GM19328 (cell line): ENCODE measurements at regions not wholly inside any gene's neighbourhood (a gene's known extent, or its start where the extent isn't known, plus 50 kb on each side); places are given as distances from the start of the nearest gene placed in this dataset.
"Not testable (repeated sequence)": the region's sequence is repeated elsewhere in the genome, so short reads cannot be mapped to it uniquely, and the experiment has no call there.

Source experiments
- ATAC-seq: cut with Tn5 transposase; IDR thresholded peaks from one replicate; pipeline ENCODE4 v1.9.1; 2021; ENCODE audit warnings: mild to moderate bottlenecking, moderate library complexity; ENCODE audit not compliant: unreplicated experiment

GRCh38 chr6:44001318-44002066, 125.8 kb downstream of the MRPL14 start:
- ATAC-seq: no peak

- no peak for ATAC-seq
Measured at GRCh38 chr6:44000164-44000842, 126.9 kb downstream of the MRPL14 start.

GRCh38 chr6:43999628-44000027, 127.6 kb downstream of the MRPL14 start:
- ATAC-seq: no peak

- not testable (repeated sequence) for ATAC-seq
Measured at GRCh38 chr6:43998592-43999243, 128.5 kb downstream of the MRPL14 start.

- ATAC-seq: not testable (repeated sequence)
Measured at GRCh38 chr6:43997990-43998585, 129.2 kb downstream of the MRPL14 start.

DNA sequence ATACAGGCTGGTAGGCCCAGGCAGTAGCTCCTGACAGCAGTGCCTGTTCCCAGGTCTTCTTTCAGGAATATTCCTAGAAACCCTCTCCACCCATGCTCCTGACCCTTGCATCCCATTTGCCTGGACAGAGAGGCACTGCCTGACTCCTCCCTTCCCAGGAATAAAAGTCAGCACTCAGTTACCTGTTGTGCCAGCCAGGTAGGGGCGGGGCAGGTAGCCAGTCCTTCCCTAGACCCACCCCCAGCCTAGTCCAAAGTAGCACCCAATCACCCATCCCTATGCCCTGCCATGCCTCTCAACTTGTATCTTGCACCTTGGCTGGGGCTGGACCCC, 129.9 kb downstream of the MRPL14 start:
- no peak for ATAC-seq

DNA sequence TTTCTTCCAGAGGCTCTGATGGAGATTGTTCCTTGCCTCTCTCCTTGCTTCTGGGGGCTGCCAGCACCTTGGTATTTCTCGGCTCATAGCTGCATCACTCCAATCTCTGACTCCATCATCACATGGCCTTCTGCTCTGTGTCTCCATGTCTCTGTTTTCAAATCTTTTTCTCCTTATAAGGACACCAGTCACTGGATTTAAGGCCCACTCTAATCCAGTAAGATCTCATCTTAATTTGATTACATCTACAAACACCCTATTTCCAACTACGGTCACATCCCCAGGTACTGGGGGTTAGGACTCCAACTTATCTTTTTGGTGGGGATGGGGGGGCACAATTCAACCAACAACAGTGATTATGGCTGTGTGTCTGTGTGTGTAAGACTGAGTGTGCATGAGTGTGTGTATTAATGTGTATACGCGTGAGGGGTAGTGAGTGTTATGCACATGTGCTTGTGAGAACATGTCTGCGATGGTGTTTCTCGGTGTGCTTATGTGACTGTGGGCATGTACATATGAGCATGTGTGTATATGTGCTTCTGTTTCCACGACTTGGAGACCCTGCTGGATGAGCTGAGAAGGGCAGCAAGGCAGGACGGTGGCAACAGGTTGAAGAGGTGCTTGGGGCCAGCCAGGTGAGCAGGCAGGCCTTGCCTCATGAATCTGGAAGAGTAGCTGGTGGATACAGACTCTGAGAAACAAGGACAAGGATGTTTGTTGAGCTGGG, 130.5 kb downstream of the MRPL14 start:
- ATAC-seq: no peak

DNA sequence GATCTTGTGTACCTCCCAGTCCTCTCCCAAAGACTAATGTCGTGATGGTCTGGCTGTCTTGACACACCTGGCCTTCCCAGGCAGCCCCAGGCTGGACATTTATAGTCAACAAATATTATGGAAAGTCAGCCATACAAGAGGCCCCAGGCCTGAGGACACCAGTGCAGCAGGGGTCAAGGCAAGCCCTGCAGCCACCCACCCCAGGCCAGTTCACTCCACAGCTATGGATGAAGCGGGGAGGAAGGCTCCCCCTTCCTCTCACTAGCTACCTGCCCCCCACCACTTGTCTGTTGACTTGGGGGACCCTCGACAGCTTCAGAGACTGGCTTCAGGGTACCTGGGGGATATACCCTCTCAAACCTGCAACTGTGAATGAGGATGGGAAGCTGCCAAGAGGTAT, 132.1 kb downstream of the MRPL14 start:
- ATAC-seq: no peak

- ATAC-seq: no peak
Measured at GRCh38 chr6:43993881-43994523, 133.2 kb downstream of the MRPL14 start.

DNA sequence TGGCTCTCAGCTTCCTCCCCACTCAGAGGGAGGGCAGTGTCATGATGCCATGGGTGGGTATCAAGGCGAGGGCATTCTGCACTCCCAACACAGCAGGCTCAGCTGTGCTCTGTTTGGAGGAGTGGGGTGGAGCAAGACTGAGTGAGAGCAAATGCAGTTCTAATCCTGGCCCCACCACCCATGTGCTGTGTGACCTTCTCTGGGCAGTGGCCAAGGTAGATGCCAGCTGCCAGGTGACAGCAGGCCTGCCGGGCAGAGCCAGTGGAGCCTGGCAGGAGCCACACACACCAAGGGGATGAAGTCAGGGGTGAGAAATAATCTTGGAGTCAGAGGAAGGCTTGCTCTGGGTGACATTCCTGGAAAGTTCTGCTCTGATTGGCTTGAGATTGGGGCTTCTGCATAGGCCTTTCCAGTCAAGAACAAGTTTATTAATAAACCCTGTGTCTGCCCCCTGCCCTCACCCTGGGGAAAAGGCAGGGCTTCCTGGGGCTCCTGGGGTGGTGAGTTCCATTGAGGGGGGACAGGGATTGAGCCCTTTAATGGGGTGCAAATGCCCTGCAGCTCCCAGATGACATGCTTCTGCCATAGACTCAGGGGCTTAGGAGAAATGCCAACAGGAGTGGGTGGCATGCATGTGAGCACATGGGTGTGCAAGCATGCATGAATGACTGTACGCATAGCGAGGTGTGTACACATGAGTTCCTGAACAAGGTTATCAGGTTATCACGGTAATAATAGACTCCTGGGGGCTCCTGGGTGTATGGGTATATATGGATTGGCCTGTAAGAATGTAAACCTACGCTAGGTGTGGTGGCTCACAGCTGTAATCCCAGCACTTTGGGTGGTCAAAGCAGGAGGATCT, 134.2 kb downstream of the MRPL14 start:
- no peak for ATAC-seq

- no peak for ATAC-seq
Measured at GRCh38 chr6:43992126-43992663, 135.1 kb downstream of the MRPL14 start.

- ATAC-seq: no peak
Measured at GRCh38 chr6:43990627-43991619, 136.3 kb downstream of the MRPL14 start.

DNA sequence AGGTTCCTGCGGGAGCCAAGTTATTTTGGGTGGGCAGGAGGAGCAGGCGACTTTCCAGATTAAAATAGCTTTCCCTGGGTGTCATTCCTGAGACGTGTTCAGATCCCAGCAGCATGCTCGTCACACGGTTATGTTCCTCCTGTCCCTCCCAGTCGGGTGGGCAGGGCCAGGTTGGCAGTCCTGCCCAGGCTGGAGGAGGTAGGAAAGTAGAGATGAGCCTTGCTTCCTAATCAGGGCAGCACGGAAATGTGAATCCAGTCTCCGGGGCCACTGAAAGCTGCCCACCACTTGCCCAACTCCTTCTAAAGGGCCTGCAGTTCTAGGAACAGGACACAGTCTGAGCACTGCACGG, 137.0 kb downstream of the MRPL14 start:
- no peak for ATAC-seq

- no peak for ATAC-seq
Measured at GRCh38 chr6:43989581-43990146, 137.6 kb downstream of the MRPL14 start.

- ATAC-seq: no peak
Measured at GRCh38 chr6:43988801-43989200, 138.5 kb downstream of the MRPL14 start.

DNA sequence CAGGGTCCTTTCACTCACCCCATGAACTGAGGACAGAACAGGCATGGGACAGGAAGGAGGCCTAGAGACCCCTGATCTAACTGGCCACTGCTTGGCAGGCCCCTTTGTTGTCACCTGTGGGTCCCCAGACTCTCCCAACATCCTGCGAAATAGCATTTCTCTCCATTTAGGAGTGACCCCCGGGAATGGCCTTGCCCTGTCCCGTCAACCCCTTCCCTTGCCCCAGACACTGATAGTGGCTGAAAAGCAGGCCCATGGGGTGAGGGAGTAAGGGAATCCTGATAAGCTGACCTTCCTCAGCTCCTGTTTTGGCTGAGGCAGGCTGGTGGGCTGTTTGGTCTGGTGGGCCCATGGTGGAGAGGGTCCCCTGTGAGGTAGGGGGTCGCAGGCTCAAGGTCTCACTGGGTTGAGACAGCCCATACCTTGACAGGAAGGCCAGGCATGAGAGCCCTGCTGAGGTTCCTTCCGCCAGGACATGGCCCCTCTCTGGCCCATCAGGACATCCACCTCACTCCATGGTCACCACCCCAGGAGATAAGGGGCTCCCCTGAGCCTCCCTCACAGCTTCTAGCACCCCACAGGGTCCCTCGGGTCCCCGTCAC, 139.3 kb downstream of the MRPL14 start:
- ATAC-seq: no peak

- no peak for ATAC-seq
Measured at GRCh38 chr6:43986177-43986825, 141.0 kb downstream of the MRPL14 start.
